Suprapubic skin (tissue), 4 donors: ENCODE measurements at regions not wholly inside any gene's neighbourhood (a gene's known extent, or its start where the extent isn't known, plus 50 kb on each side); places are given as distances from the start of the nearest gene placed in this dataset.

Experiments
- DNase-seq, 2 donors: peaks; one replicate each; pipeline ENCODE4 v3.0.0-alpha.2; 2019; ENCODE audit warnings: low spot score in 2 of 2
- H3K27ac ChIP-seq: fragments of 200-600 bp; sonication (generic); one replicate; pipeline ENCODE4 v1.5.1; 2019
- H3K27me3 ChIP-seq: fragments of 200-600 bp; sonication (generic); one replicate; pipeline ENCODE4 v1.5.1; 2019
- H3K36me3 ChIP-seq: fragments of 200-600 bp; sonication (generic); one replicate; pipeline ENCODE4 v1.5.1; 2019
- H3K4me1 ChIP-seq: fragments of 200-600 bp; sonication (generic); one replicate; pipeline ENCODE4 v1.5.1; 2019
- H3K4me3 ChIP-seq: fragments of 200-600 bp; sonication (generic); one replicate; pipeline ENCODE4 v1.5.1; 2019; ENCODE audit warnings: mild to moderate bottlenecking
- H3K9me3 ChIP-seq: fragments of 200-600 bp; sonication (generic); one replicate; pipeline ENCODE4 v1.5.1; 2019
- EP300 ChIP-seq: sonication (generic); formaldehyde crosslinking; IDR thresholded peaks from one replicate; pipeline ENCODE4 v1.6.1; 2017; ENCODE audit warnings: antibody characterized with exemption
- POLR2A ChIP-seq, 2 donors: fragments of 450-650 bp; IDR thresholded peaks; one replicate each; pipeline ENCODE4 v1.6.1; 2017; ENCODE audit warnings: antibody characterized with exemption in 2 of 2, mild to moderate bottlenecking in 2 of 2, moderate library complexity in 2 of 2
- POLR2AphosphoS5 ChIP-seq, 3 donors: sonication (generic); formaldehyde crosslinking; IDR thresholded peaks; one replicate each; pipeline ENCODE4 v1.6.1; 2017; ENCODE audit warnings: antibody characterized with exemption in 3 of 3
- WGBS: methylation state at CpG from one replicate; pipeline ENCODE4 v1.1.5; 2018; 5-methylcytosine and 5-hydroxymethylcytosine counted together
- TF ChIP-seq, protein P1 (sequence below), 2 donors: fragments of 200-600 bp in 1 of 2; fragments of 450-650 bp in 1 of 2; sonication (generic) in 1 of 2; IDR thresholded peaks; one replicate each; pipeline ENCODE4 v1.5.1; 2016 to 2019; ENCODE audit warnings: antibody characterized with exemption in 2 of 2, mild to moderate bottlenecking in 1 of 2, moderate library complexity in 1 of 2

DNA sequence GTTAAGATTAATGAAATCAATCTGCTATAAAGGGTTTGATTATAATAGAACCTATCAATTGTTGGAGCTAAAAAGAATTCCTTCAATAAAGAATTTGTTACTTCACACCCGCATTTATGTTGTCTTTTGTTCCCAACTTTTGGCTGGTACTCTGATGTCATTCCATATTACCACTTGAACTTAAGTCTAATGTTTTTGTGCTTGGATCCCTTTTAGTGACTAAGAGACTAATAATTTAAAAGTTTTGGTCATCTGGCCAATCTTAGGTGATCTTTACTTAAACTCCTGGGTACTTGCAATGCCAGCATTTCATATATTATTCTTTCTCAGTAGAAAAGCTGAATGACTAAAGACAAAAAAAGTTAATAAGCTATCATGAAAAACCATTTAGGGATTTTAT is 113.0 kb downstream of the TMEM30B start:
- no peaks in the 10 kb centered on the region for H3K36me3 ChIP-seq
- TF ChIP-seq POLR2A (IDR thresholded peaks at IDR 0.05), result no peak
- TF ChIP-seq POLR2AphosphoS5 (IDR thresholded peaks at IDR 0.05), result no peak
- TF ChIP-seq, protein P1, sequence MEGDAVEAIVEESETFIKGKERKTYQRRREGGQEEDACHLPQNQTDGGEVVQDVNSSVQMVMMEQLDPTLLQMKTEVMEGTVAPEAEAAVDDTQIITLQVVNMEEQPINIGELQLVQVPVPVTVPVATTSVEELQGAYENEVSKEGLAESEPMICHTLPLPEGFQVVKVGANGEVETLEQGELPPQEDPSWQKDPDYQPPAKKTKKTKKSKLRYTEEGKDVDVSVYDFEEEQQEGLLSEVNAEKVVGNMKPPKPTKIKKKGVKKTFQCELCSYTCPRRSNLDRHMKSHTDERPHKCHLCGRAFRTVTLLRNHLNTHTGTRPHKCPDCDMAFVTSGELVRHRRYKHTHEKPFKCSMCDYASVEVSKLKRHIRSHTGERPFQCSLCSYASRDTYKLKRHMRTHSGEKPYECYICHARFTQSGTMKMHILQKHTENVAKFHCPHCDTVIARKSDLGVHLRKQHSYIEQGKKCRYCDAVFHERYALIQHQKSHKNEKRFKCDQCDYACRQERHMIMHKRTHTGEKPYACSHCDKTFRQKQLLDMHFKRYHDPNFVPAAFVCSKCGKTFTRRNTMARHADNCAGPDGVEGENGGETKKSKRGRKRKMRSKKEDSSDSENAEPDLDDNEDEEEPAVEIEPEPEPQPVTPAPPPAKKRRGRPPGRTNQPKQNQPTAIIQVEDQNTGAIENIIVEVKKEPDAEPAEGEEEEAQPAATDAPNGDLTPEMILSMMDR (IDR thresholded peaks at IDR 0.05), result no peak
- TF ChIP-seq EP300, result no peak
- DNase-seq, result no peak
- 93% methylated on average over 1 of the region's 1 CpG for WGBS
- H3K4me1 ChIP-seq, result no peaks in the 10 kb centered on the region
- H3K9me3 ChIP-seq, result no peaks in the 10 kb centered on the region
- no peaks in the 10 kb centered on the region for H3K27me3 ChIP-seq
- no peak overlapping the region for H3K4me3 ChIP-seq
- H3K27ac ChIP-seq, result no peak overlapping the region

DNA sequence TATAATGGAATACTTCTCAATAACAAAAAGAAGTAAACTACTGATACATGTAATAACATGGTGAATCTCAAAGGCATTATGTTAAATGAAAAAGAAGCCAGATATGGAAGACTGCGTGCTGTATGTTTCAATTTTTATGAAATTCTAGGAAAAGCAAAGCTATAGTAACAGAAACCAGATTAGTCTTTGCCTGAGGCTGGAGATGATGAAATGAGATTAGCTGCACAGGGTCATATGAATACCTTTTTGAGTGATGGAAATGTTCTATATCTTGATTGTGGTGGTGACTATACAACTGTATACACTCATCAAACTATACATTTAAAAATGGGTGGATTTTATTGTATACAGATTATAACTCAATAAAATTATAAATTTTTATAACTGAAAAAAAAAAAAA is 113.5 kb downstream of the TMEM30B start:
- 83% methylated on average over 1 of the region's 1 CpG for WGBS
- no peak for DNase-seq
- no peaks in the 10 kb centered on the region for H3K36me3 ChIP-seq
- no peak for TF ChIP-seq POLR2AphosphoS5 (IDR thresholded peaks at IDR 0.05)
- no peak for TF ChIP-seq EP300
- TF ChIP-seq POLR2A (IDR thresholded peaks at IDR 0.05), result no peak
- TF ChIP-seq, protein P1 (IDR thresholded peaks at IDR 0.05), result no peak
- no peaks in the 10 kb centered on the region for H3K27me3 ChIP-seq
- no peaks in the 10 kb centered on the region for H3K4me1 ChIP-seq
- H3K27ac ChIP-seq, result no peak overlapping the region
- H3K9me3 ChIP-seq, result no peaks in the 10 kb centered on the region
- no peak overlapping the region for H3K4me3 ChIP-seq

DNA sequence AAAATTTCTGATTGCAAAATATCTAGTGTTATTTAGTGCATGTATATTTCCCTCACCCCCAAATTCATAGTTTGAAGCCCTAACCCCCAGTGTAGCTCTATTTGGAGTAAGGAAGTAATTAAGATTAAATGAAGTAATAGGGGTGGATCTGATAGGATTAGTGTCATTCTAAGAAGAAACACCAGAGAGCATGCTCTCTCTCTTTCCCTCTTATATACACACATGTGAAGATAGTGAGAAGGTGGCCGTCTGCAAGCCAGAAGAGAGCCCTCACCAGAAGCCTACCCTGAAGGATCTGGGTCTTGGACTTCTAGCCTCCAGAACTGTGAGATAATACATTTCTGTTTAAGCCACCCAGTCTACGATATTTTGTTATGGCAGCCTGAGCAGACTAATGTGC is 120.3 kb downstream of the TMEM30B start:
- no peak for DNase-seq
- Histone ChIP-seq H3K36me3 (no peaks in the 10 kb centered on the region), H3K9me3 (no peaks in the 10 kb centered on the region), H3K4me1 (no peaks in the 10 kb centered on the region), H3K27ac (no peak overlapping the region), H3K27me3 (no peaks in the 10 kb centered on the region), H3K4me3 (no peak overlapping the region)
- no peak for TF ChIP-seq POLR2AphosphoS5 (IDR thresholded peaks at IDR 0.05)
- TF ChIP-seq, protein P1 (IDR thresholded peaks at IDR 0.05), result no peak
- TF ChIP-seq EP300, result no peak
- TF ChIP-seq POLR2A (IDR thresholded peaks at IDR 0.05), result no peak
- 90% methylated on average over 2 of the region's 2 CpGs for WGBS

DNA sequence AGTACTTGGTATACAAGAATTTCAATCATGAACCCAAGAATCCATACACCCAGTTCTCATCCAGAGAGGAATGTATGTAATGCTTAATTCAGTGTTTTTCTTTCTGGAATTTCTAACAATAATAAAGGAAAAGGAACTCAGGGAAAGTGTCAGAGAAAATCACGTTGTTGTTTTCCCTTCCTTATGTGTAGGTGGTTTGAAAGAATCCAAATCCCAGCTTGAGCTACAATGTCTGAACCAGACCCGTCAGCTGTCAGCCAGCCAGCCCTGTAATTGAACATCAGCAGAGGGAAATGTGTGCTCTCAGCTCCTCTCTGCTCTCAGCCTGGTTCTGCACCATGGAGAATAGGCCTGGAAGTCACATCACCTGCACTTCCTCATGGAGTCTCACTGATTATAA is 126.5 kb downstream of the TMEM30B start:
- peaks cover 8% of the 10 kb centered on the region for H3K4me1 ChIP-seq
- 41% methylated on average over 2 of the region's 2 CpGs for WGBS
- no peaks in the 10 kb centered on the region for H3K27me3 ChIP-seq
- no peaks in the 10 kb centered on the region for H3K9me3 ChIP-seq
- no peak overlapping the region for H3K4me3 ChIP-seq
- DNase-seq, result no peak
- no peaks in the 10 kb centered on the region for H3K36me3 ChIP-seq
- TF ChIP-seq POLR2A (IDR thresholded peaks at IDR 0.05), result no peak
- no peak for TF ChIP-seq EP300
- no peak for TF ChIP-seq POLR2AphosphoS5 (IDR thresholded peaks at IDR 0.05)
- TF ChIP-seq, protein P1 (IDR thresholded peaks at IDR 0.05), result no peak
- H3K27ac ChIP-seq, result no peak overlapping the region

DNA sequence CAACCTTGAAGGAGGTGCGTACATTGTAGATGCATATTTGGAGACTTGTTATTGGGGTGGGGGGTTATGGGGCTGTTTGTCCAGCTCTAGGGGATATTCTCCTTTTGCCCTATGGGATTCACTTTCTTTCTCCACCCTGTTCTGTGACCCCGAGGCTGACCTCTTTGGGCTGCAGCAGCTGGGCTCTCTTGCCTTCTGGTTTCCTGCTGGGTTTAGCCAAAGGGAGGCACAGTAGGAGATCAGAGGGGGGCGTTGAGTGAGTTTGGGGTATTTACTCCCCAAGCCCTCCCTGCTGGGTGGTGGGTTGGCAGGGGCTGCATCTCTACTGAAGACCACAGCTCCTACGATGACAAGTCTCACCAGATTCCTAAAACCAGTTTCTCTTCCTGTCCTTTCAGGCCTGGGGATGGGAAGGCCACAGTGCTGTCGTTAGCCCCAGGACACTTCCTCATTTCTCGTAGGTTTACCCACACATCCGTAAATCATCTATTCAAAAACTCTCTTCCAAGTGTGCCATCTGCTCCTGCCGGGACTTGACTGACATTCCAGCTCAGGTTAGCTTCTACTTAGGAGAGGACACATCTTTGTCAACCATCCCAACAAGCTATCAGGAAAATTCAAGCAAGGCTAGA is 127.1 kb downstream of the TMEM30B start:
- TF ChIP-seq POLR2AphosphoS5 (IDR thresholded peaks at IDR 0.05) (no peak), POLR2A (IDR thresholded peaks at IDR 0.05) (no peak)
- Histone ChIP-seq H3K27me3 (no peaks in the 10 kb centered on the region), H3K4me3 (no peak overlapping the region), H3K36me3 (no peaks in the 10 kb centered on the region), H3K27ac (no peak overlapping the region), H3K4me1 (peaks cover 8% of the 10 kb centered on the region), H3K9me3 (no peaks in the 10 kb centered on the region)
- WGBS, result 51% methylated on average over 8 of the region's 8 CpGs
- no peak for DNase-seq

DNA sequence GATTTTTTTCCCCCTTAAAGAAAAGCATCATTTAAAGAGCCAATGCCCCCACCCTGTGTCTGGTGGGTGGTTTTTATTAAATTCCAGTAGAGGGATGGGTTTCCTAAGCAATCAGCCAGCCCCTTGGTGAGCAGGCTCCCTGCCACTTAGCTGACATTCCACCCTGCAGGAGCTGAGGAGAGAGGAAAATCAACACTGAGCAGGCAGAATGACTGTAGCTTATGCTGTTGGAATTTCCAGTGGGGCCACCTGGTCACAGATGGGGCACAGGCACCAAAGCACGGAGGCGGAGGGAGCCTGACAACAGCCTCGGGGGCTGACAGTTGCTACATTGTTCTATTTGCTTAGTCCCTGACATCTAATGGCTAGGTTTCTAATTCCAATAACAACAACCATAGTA is 127.7 kb downstream of the TMEM30B start:
- Histone ChIP-seq H3K27ac (no peak overlapping the region), H3K4me1 (peaks cover 8% of the 10 kb centered on the region), H3K9me3 (no peaks in the 10 kb centered on the region), H3K27me3 (no peaks in the 10 kb centered on the region), H3K4me3 (no peak overlapping the region), H3K36me3 (no peaks in the 10 kb centered on the region)
- no peak for DNase-seq
- TF ChIP-seq POLR2A (IDR thresholded peaks at IDR 0.05) (no peak), EP300 (no peak), POLR2AphosphoS5 (IDR thresholded peaks at IDR 0.05) (no peak)
- TF ChIP-seq, protein P1 (IDR thresholded peaks at IDR 0.05), result no peak
- WGBS, result 66% methylated on average over 3 of the region's 3 CpGs
